Ascending aorta (tissue), 2 donors: ENCODE measurements at regions not wholly inside any gene's neighbourhood (a gene's known extent, or its start where the extent isn't known, plus 50 kb on each side); places are given as distances from the start of the nearest gene placed in this dataset.
"Not testable (repeated sequence)": the region's sequence is repeated elsewhere in the genome, so short reads cannot be mapped to it uniquely, and the experiment has no call there.

Experiments used
- DNase-seq, 2 donors: peaks; one replicate each; pipeline ENCODE4 v3.0.0-alpha.2; 2019; ENCODE audit warnings: low spot score in 2 of 2
- H3K27ac ChIP-seq, 2 donors: fragments of 200-600 bp; sonication (generic); one replicate each; pipeline ENCODE4 v1.5.1; 2016 to 2017; ENCODE audit warnings: mild to moderate bottlenecking in 1 of 2
- H3K27me3 ChIP-seq: fragments of 200-600 bp; sonication (generic); one replicate; pipeline ENCODE4 v1.5.1; 2017
- H3K36me3 ChIP-seq, 2 donors: fragments of 200-600 bp; sonication (generic); one replicate each; pipeline ENCODE4 v1.5.1; 2016
- H3K4me1 ChIP-seq, 2 donors: fragments of 200-600 bp; sonication (generic); one replicate each; pipeline ENCODE4 v1.5.1; 2016 to 2017; ENCODE audit warnings: mild to moderate bottlenecking in 1 of 2
- H3K4me3 ChIP-seq, 2 donors: fragments of 200-600 bp; sonication (generic); one replicate each; pipeline ENCODE4 v1.5.1; 2016 to 2017; ENCODE audit warnings: mild to moderate bottlenecking in 1 of 2
- H3K9me3 ChIP-seq, 2 donors: fragments of 200-600 bp; sonication (generic); one replicate each; pipeline ENCODE4 v1.5.1; 2016
- intact Hi-C: fragments of 100-400 bp; cut with DNase I; formaldehyde crosslinking; loops from one replicate; pipeline ENCODE4 v1.15.1; 2023
- TF ChIP-seq, protein P1 (sequence below), 3 experiments: fragments of 200-600 bp in 2 of 3; fragments of 450-650 bp in 1 of 3; sonication (generic) in 2 of 3; IDR thresholded peaks; one replicate each; pipeline ENCODE4 v1.5.1; 2016 to 2019; ENCODE audit warnings: antibody characterized with exemption in 3 of 3, mild to moderate bottlenecking in 1 of 3, moderate library complexity in 1 of 3

DNA sequence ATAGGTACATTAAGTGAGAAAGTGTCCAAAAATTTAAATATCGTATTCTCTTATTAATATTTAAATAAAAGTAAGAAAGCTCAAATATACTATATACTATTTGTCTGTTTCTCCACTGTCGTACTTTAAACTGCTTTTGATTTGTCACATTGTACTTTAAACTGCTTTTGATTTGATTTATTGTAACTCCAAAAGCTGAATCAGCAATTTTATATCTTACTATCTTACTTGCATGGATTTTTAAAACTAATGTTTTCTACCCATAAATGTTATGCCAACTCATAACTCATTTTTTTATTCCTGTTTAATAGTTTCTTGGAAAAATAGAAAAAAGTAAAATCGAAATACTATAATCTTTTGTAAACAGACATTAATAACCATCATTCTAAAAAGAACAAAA lies 1128.2 kb upstream of the ACVR2A start:
- no peak overlapping the region for H3K4me3 ChIP-seq
- intact Hi-C loops = no loop called here
- TF ChIP-seq, protein P1, sequence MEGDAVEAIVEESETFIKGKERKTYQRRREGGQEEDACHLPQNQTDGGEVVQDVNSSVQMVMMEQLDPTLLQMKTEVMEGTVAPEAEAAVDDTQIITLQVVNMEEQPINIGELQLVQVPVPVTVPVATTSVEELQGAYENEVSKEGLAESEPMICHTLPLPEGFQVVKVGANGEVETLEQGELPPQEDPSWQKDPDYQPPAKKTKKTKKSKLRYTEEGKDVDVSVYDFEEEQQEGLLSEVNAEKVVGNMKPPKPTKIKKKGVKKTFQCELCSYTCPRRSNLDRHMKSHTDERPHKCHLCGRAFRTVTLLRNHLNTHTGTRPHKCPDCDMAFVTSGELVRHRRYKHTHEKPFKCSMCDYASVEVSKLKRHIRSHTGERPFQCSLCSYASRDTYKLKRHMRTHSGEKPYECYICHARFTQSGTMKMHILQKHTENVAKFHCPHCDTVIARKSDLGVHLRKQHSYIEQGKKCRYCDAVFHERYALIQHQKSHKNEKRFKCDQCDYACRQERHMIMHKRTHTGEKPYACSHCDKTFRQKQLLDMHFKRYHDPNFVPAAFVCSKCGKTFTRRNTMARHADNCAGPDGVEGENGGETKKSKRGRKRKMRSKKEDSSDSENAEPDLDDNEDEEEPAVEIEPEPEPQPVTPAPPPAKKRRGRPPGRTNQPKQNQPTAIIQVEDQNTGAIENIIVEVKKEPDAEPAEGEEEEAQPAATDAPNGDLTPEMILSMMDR (IDR thresholded peaks at IDR 0.05) = no peak
- H3K4me1 ChIP-seq = no peaks in the 10 kb centered on the region
- H3K9me3 ChIP-seq = no peaks in the 10 kb centered on the region
- no peak overlapping the region for H3K27ac ChIP-seq
- no peaks in the 10 kb centered on the region for H3K36me3 ChIP-seq
- no peaks in the 10 kb centered on the region for H3K27me3 ChIP-seq
- DNase-seq = no peak

DNA sequence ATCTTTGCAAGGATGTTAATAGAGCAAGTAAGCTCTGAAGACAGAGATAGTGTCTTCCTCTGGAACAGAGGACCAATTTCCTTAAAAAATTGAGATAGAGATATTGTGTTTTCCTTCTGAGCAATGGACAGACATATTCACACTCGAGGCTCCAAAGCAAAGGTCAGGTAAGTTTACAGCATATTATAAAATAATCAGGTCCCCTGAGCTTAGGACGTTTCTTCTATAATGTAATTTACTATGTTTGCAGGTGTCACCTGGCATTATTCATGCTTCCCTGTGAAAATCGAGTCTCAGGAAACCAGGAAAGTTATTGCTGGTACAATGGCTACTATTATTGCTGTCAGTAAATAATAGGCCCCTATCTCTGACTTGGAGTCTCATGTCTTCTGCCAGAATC lies 1135.8 kb upstream of the ACVR2A start:
- Histone ChIP-seq H3K4me3 (no peak overlapping the region), H3K36me3 (no peaks in the 10 kb centered on the region), H3K4me1 (no peaks in the 10 kb centered on the region), H3K9me3 (no peaks in the 10 kb centered on the region), H3K27me3 (no peaks in the 10 kb centered on the region), H3K27ac (no peak overlapping the region)
- TF ChIP-seq, protein P1 (IDR thresholded peaks at IDR 0.05) = no peak
- intact Hi-C loops = no loop called here
- no peak for DNase-seq

DNA sequence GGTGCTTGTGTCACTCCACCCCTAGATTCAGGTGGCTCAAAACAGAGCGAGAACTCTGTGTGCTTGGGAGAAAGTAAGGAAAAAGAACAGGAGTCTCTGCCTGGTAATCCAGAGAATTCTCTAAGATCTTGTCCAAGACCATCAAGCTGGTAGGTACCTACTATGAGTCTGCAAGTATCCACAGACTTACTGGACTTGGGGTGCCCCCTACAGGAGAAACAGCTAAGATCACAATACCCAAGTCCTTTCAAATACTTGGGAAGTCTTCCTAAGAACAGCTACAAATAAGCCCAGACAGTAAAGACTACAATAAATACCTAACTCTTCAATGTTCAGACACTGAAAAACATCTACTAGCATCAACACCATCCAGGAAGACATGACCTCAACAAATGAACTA lies 1143.6 kb upstream of the ACVR2A start:
- intact Hi-C loops = no loop called here
- DNase-seq = no peak
- no peak overlapping the region for H3K4me3 ChIP-seq
- no peaks in the 10 kb centered on the region for H3K36me3 ChIP-seq
- no peaks in the 10 kb centered on the region for H3K27me3 ChIP-seq
- no peaks in the 10 kb centered on the region for H3K4me1 ChIP-seq
- no peak overlapping the region for H3K27ac ChIP-seq
- no peaks in the 10 kb centered on the region for H3K9me3 ChIP-seq
- TF ChIP-seq, protein P1 (IDR thresholded peaks at IDR 0.05) = no peak

DNA sequence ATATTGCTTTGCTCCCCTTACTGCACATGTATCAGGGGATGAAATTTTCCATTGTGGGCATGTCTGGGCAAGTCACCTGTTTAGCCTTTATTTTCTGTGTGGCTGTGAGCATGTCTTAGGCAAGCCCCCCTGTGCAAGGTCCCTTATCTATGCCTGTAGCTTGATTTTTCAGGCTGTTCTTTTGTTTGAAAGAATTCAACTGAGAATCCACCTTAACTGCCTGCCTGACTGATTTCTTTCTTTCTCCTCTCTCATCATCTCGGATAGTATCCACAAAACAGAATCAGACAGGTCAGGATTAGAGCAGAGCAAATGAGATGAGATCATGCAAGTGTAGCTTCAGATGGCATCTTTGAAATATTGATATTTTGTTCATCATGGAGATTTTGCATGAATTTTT lies 1147.5 kb upstream of the ACVR2A start:
- H3K9me3 ChIP-seq = no peaks in the 10 kb centered on the region
- no peak for DNase-seq
- H3K27me3 ChIP-seq = no peaks in the 10 kb centered on the region
- H3K4me1 ChIP-seq = no peaks in the 10 kb centered on the region
- no peaks in the 10 kb centered on the region for H3K36me3 ChIP-seq
- no peak overlapping the region for H3K27ac ChIP-seq
- intact Hi-C loops = no loop called here
- TF ChIP-seq, protein P1 (IDR thresholded peaks at IDR 0.05) = no peak
- no peak overlapping the region for H3K4me3 ChIP-seq

DNA sequence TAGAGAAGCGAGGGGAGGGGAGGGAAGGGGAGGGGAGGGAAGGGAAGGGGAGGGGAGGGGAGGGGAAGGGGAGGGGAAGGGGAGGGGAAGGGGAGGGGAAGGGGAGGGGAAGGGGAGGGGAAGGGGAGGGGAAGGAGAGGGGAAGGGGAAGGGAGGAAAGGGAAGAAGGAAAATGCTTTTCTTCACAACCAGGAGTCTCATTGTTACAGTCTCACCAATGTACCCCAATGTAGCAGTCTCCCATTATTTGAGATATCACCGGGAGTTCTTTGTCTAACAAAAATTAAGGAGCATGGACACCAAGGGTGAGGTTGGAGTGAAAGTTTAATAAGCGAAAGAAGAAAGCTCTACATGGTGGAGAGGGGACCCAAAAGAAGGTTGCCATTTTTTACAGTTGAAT lies 1148.0 kb upstream of the ACVR2A start:
- H3K4me3 ChIP-seq, intact Hi-C loops, H3K27ac ChIP-seq, DNase-seq, H3K36me3 ChIP-seq, H3K4me1 ChIP-seq, H3K9me3 ChIP-seq, H3K27me3 ChIP-seq: not testable (repeated sequence)

DNA sequence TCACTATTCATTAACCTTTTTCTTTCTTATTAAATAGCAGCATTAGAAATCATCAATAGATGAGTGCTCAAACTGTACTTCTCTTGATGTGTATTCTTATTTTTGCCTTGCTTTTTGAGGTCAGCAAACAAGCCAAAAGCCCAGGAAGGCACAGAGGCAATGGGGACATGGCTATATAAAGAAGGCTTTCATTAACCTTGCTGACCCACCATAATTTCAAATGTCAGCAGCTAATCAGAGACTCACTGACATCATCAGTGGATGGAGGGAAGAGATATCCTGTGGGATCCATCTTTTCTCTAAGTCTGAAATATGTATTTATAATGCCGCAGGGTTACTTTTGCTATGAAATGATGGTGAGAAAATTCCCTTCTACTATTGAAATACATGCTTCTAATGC lies 1162.8 kb upstream of the ACVR2A start:
- DNase-seq = no peak

More for the DNA sequence above, 1162.8 kb upstream of the ACVR2A start:
- intact Hi-C loops = no loop called here
- Histone ChIP-seq H3K27ac (no peak overlapping the region), H3K27me3 (no peaks in the 10 kb centered on the region), H3K4me3 (no peak overlapping the region), H3K9me3 (no peaks in the 10 kb centered on the region), H3K36me3 (no peaks in the 10 kb centered on the region), H3K4me1 (no peaks in the 10 kb centered on the region)
- TF ChIP-seq, protein P1 (IDR thresholded peaks at IDR 0.05) = no peak
